ENCODE measurements at regions not wholly inside any gene's neighbourhood (a gene's known extent, or its start where the extent isn't known, plus 50 kb on each side); places are given as distances from the start of the nearest gene placed in this dataset.

DNA sequence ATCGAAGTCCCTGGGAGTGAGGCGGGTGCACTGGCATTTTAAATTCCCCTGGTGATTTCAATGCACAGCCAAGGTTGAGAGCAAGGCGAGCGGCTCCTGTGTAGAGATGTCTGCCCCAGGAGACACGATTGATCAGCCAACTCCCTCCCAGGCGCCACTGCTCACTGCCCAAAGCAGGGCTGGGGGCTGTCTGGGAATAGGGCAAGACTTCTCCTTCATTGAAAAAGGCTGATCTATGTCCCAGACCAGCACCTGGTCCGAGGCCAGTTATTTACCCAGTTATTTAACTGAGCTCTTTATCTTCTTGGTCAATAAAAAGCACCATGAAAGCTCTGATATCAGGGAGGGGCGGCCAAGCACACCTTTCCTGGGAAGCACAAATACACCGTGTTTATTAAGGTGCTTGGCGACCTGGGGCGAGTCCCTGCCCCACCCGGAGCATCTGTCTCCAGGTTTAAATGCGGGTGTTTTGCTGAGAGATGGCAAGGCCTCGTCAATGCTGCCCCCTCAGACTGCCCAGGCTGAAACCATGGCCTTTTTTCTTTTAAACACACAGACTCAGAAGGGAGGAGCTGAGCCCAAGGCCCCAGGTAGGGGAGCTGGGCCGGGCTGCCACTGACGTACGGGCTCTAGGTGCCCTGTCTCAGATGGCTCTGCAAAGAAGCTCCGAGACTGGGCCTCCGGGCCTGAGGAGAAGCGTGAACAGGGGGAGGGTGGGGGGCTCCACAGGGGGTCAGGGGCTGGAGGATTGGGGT lies 73.9 kb upstream of the HPCAL1 start:
- no peaks in the 10 kb centered on the region for H3K4me1 ChIP-seq (ENCODE audit: insufficient read depth, low read length)
- no peak overlapping the region for H3K27ac ChIP-seq (ENCODE audit: insufficient read length, low read depth, low read length)
- Mint-ChIP-seq H3K27ac (no peak overlapping the region), H3K9me3 (peaks cover 0 to 1% of the 10 kb centered on the region in 2 experiments; a peak in 1 of 5 replicates), H3K36me3 (ENCODE audit: insufficient read depth in 1 of 3, low read depth in 3 of 3) (no peaks in the 10 kb centered on the region), H3K27me3 (ENCODE audit: low read depth) (peaks cover 6% of the 10 kb centered on the region), H3K4me3 (no peak overlapping the region), H3K4me1 (peaks cover 14 to 36% of the 10 kb centered on the region in 2 experiments)
- no peak overlapping the region for H2BK20ac ChIP-seq (ENCODE audit: low read depth, low read length, poor library complexity, severe bottlenecking)
- no peak overlapping the region for H4K5ac ChIP-seq (ENCODE audit: insufficient read length, low read depth, low read length)
- DNase-seq, result no peak
- H3K14ac ChIP-seq (ENCODE audit: insufficient read depth, low read length), result no peak overlapping the region
- no peak overlapping the region for H2BK15ac ChIP-seq (ENCODE audit: low read depth, low read length)
- no peak overlapping the region for H3T11ph ChIP-seq (ENCODE audit: low read length)
- no peak overlapping the region for H3K23ac ChIP-seq (ENCODE audit: insufficient read length, low read depth, low read length)
- no peak overlapping the region for H3K56ac ChIP-seq (ENCODE audit: insufficient read length, low read depth, low read length)
- no peak overlapping the region for H2BK5ac ChIP-seq (ENCODE audit: insufficient read length, low read length)
- no peak overlapping the region for H2BK120ac ChIP-seq (ENCODE audit: low read depth, low read length, poor library complexity, severe bottlenecking)
- no peak overlapping the region for H2AFZ ChIP-seq (ENCODE audit: low read length)
- no peak overlapping the region for H3K4me2 ChIP-seq (ENCODE audit: insufficient read depth, insufficient read length, low read length)
- H4K8ac ChIP-seq (replicated peaks; ENCODE audit: insufficient read length, low read depth, low read length), result no peak overlapping the region
- TF ChIP-seq, protein P1, sequence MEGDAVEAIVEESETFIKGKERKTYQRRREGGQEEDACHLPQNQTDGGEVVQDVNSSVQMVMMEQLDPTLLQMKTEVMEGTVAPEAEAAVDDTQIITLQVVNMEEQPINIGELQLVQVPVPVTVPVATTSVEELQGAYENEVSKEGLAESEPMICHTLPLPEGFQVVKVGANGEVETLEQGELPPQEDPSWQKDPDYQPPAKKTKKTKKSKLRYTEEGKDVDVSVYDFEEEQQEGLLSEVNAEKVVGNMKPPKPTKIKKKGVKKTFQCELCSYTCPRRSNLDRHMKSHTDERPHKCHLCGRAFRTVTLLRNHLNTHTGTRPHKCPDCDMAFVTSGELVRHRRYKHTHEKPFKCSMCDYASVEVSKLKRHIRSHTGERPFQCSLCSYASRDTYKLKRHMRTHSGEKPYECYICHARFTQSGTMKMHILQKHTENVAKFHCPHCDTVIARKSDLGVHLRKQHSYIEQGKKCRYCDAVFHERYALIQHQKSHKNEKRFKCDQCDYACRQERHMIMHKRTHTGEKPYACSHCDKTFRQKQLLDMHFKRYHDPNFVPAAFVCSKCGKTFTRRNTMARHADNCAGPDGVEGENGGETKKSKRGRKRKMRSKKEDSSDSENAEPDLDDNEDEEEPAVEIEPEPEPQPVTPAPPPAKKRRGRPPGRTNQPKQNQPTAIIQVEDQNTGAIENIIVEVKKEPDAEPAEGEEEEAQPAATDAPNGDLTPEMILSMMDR (conservative IDR thresholded peaks at IDR 0.05), result no peak
- no peaks in the 10 kb centered on the region for H3K27me3 ChIP-seq (ENCODE audit: insufficient read depth, low read length)
- H3K4ac ChIP-seq (ENCODE audit: low read depth, low read length), result no peak overlapping the region
- H3K79me1 ChIP-seq (ENCODE audit: insufficient read depth, low read depth, low read length, poor library complexity, severe bottlenecking), result no peaks in the 10 kb centered on the region
- H2BK12ac ChIP-seq (ENCODE audit: insufficient read length, low read depth, low read length), result no peak overlapping the region
- no peaks in the 10 kb centered on the region for H3K9me3 ChIP-seq (ENCODE audit: control insufficient read depth, low read depth, low read length)
- no peak overlapping the region for H3K9ac ChIP-seq (ENCODE audit: extremely low read depth, insufficient read length, low read length)
- H3K18ac ChIP-seq (ENCODE audit: insufficient read length, low read depth, low read length), result no peak overlapping the region
- no peak overlapping the region for H4K91ac ChIP-seq (ENCODE audit: insufficient read length, low read depth, low read length)
- H2AK5ac ChIP-seq (ENCODE audit: insufficient read length, low read length), result no peak overlapping the region
- H3K79me2 ChIP-seq (ENCODE audit: insufficient read depth, low read length), result no peaks in the 10 kb centered on the region
- no CpG with 5 or more reads among the region's 20 CpGs for WGBS (ENCODE audit: extremely low coverage, insufficient read length, low lambda C conversion rate)
- no peaks in the 10 kb centered on the region for H3K23me2 ChIP-seq (ENCODE audit: insufficient read length, low read depth, low read length, poor library complexity, severe bottlenecking)
- H4K20me1 ChIP-seq (ENCODE audit: control insufficient read depth, insufficient read depth, insufficient read length), result no peaks in the 10 kb centered on the region
